ENCODE measurements at regions not wholly inside any gene's neighbourhood (a gene's known extent, or its start where the extent isn't known, plus 50 kb on each side); places are given as distances from the start of the nearest gene placed in this dataset.

DNA sequence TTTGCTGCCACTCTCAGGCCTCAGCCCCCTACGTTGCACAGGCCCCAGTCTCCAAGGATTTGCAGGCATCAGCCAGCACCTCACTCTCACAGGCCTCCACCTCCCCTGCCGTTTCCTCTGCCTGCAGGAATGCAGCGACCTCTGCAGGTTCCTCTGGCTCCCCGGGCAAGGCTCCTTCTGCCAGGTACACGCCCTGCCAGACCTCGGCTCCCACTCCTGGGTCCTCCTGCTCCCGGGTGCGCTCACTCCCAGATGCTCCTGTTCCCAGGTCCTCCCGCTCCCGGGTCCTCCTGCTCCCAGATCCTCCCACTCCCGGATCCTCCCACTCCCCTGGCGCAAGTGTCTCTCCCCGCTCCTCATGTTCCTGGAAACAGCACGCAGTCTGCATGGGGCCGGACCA is 144.4 kb upstream of the RADX start:
- ATAC-seq (no peak), DNase-seq (no peak)
- Histone ChIP-seq H3K27me3 (peaks cover 0 to 13% (median 0%) of the 10 kb centered on the region in 7 donors), H3K4me3 (no peak overlapping the region), H3K36me3 (no peaks in the 10 kb centered on the region), H3K4me1 (no peaks in the 10 kb centered on the region), H3K9me3 (no peaks in the 10 kb centered on the region), H3K27ac (no peak overlapping the region)
- 53 to 57% methylated on average over 15 of the region's 15 CpGs for WGBS, 2 donors
- TF ChIP-seq, protein P1, sequence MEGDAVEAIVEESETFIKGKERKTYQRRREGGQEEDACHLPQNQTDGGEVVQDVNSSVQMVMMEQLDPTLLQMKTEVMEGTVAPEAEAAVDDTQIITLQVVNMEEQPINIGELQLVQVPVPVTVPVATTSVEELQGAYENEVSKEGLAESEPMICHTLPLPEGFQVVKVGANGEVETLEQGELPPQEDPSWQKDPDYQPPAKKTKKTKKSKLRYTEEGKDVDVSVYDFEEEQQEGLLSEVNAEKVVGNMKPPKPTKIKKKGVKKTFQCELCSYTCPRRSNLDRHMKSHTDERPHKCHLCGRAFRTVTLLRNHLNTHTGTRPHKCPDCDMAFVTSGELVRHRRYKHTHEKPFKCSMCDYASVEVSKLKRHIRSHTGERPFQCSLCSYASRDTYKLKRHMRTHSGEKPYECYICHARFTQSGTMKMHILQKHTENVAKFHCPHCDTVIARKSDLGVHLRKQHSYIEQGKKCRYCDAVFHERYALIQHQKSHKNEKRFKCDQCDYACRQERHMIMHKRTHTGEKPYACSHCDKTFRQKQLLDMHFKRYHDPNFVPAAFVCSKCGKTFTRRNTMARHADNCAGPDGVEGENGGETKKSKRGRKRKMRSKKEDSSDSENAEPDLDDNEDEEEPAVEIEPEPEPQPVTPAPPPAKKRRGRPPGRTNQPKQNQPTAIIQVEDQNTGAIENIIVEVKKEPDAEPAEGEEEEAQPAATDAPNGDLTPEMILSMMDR (IDR thresholded peaks at IDR 0.05): no peak
- intact Hi-C loops (cut with DNase I): no loop called here

DNA sequence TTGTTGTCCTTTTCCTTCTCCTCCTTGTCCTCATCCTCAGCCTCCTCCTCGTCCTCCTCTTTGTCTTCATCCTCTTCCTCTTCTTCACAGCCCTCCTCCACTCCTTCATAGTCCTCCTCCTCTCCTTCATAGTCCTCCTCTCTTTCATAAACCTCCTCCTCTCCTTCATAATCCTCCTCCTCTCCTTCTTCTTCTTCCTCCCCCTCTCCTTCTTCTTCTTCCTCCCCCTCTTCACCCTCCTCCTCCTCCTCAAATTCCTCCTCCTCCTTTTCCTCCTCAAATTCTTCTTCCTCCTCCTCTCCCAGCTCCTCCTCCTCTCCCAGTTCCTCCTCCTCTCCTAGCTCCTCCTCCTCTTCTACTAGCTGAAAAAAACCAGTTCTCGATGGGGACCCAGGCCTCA is 143.8 kb upstream of the RADX start:
- ATAC-seq (no peak), DNase-seq (no peak)
- Histone ChIP-seq H3K36me3 (no peaks in the 10 kb centered on the region), H3K4me1 (no peaks in the 10 kb centered on the region), H3K27ac (no peak overlapping the region), H3K4me3 (no peak overlapping the region), H3K9me3 (no peaks in the 10 kb centered on the region), H3K27me3 (peaks cover 0 to 13% (median 0%) of the 10 kb centered on the region in 7 donors)
- 61 to 73% methylated on average over 2 of the region's 2 CpGs for WGBS, 2 donors
- intact Hi-C loops (cut with DNase I): no loop called here
- TF ChIP-seq, protein P1 (IDR thresholded peaks at IDR 0.05): no peak

DNA sequence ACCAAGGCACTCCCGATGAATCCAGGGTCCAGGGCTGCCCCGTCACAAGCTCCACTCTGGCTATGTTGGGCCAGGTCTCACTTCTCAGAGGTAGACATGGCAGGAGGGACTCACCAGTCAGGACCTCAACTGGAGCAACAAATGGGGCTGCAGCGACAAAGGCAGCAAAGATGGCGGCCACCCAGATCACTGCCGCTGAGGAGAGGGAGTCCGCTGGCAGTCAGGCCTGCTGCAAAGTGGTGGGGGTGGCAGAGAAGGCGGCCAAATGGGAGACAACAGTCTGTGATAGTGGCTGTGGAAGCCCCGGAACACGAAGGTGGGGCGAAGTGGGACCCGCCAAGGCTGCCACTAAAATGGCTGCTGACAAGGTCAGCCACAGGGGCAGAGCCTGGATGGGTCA is 143.3 kb upstream of the RADX start:
- Histone ChIP-seq H3K4me3 (no peak overlapping the region), H3K27me3 (peaks cover 0 to 13% (median 0%) of the 10 kb centered on the region in 7 donors), H3K4me1 (no peaks in the 10 kb centered on the region), H3K27ac (no peak overlapping the region), H3K36me3 (no peaks in the 10 kb centered on the region), H3K9me3 (no peaks in the 10 kb centered on the region)
- DNase-seq: no peak
- TF ChIP-seq, protein P1 (IDR thresholded peaks at IDR 0.05): no peak
- 94% methylated on average over 8 to 11 of the region's 11 CpGs for WGBS, 2 donors
- ATAC-seq: no peak
- intact Hi-C loops (cut with DNase I): no loop called here

DNA sequence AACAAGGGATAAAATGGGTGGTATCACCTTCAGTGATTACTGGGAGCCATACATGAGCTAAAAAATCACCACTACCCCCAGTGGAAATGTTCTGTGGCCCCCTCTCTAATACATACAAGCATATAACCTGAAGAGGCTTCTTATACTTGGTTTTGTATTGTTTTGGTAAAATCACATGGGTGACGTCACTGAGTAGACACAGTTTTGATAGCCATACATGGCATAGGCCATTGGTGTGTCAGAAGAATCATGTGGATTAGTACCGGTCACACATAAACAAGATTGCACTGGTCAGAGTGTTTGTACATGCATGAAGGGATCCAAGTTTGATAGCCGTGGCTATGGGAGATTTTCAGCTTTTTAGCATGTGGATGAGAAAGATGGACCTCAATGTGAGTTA is 131.9 kb upstream of the RADX start:
- Histone ChIP-seq H3K27me3 (peaks cover 0 to 8% (median 0%) of the 10 kb centered on the region in 7 donors), H3K4me3 (no peak overlapping the region), H3K36me3 (no peaks in the 10 kb centered on the region), H3K27ac (no peak overlapping the region), H3K4me1 (no peaks in the 10 kb centered on the region), H3K9me3 (no peaks in the 10 kb centered on the region)
- intact Hi-C loops (cut with DNase I): loop anchor here in 8 of 10 donors (2.0 to 10.0 kb wide), 3 partner anchors 312 to 315 kb away; no protein-coding TSS in a partner anchor
- DNase-seq (no peak), ATAC-seq (no peak)
- TF ChIP-seq, protein P1 (IDR thresholded peaks at IDR 0.05): no peak
- 76% methylated on average over 3 of the region's 3 CpGs for WGBS, 2 donors
